Activated T-cell treated with anti-CD3 and anti-CD28 coated beads for 48 hours (primary cell): ENCODE measurements at regions not wholly inside any gene's neighbourhood (a gene's known extent, or its start where the extent isn't known, plus 50 kb on each side); places are given as distances from the start of the nearest gene placed in this dataset.

ENCODE experiments used
- DNase-seq: peaks from one replicate; pipeline ENCODE4 v3.0.0-alpha.2; 2020; ENCODE audit warnings: low read depth

GRCh38 chr4:13316354-13316753, 167.8 kb downstream of the RAB28 start:
- no peak for DNase-seq

GRCh38 chr4:13313856-13314255, 170.3 kb downstream of the RAB28 start:
- no peak for DNase-seq

GRCh38 chr4:13312264-13312663, 171.9 kb downstream of the RAB28 start:
- DNase-seq, result no peak

GRCh38 chr4:13309751-13310150, 174.4 kb downstream of the RAB28 start:
- no peak for DNase-seq

- no peak for DNase-seq
These were observed 177.8 kb downstream of the RAB28 start for GRCh38 chr4:13306356-13306755.

GRCh38 chr4:13302876-13303275, 181.3 kb downstream of the RAB28 start:
- no peak for DNase-seq

- DNase-seq, result no peak
These were observed 184.8 kb downstream of the RAB28 start for GRCh38 chr4:13299343-13299742.

GRCh38 chr4:13298655-13299054, 185.5 kb downstream of the RAB28 start:
- no peak for DNase-seq

GRCh38 chr4:13296986-13297385, 187.2 kb downstream of the RAB28 start:
- DNase-seq, result no peak

GRCh38 chr4:13294961-13295605, 189.1 kb downstream of the RAB28 start:
- no peak for DNase-seq

- no peak for DNase-seq
These were observed 191.8 kb downstream of the RAB28 start for GRCh38 chr4:13292372-13292771.

- no peak for DNase-seq
These were observed 194.7 kb downstream of the RAB28 start for GRCh38 chr4:13289391-13289790.

GRCh38 chr4:13285336-13285735, 198.8 kb downstream of the RAB28 start:
- no peak for DNase-seq

- no peak for DNase-seq
These were observed 199.2 kb downstream of the RAB28 start for GRCh38 chr4:13284932-13285331.

- no peak for DNase-seq
These were observed 207.8 kb downstream of the RAB28 start for GRCh38 chr4:13276357-13276756.

GRCh38 chr4:13268703-13269102, 215.4 kb downstream of the RAB28 start:
- no peak for DNase-seq

- DNase-seq, result no peak
These were observed 216.0 kb downstream of the RAB28 start for GRCh38 chr4:13268165-13268564.

GRCh38 chr4:13267091-13267490, 217.0 kb downstream of the RAB28 start:
- no peak for DNase-seq

- no peak for DNase-seq
These were observed 217.5 kb downstream of the RAB28 start for GRCh38 chr4:13266687-13267086.

GRCh38 chr4:13263967-13264525, 220.1 kb downstream of the RAB28 start:
- no peak for DNase-seq

GRCh38 chr4:13262816-13263215, 221.3 kb downstream of the RAB28 start:
- DNase-seq, result no peak

- no peak for DNase-seq
These were observed 222.5 kb downstream of the RAB28 start for GRCh38 chr4:13261486-13262257.

GRCh38 chr4:13260513-13260912, 223.6 kb downstream of the RAB28 start:
- no peak for DNase-seq
